MM.1S (cell line): ENCODE measurements at regions not wholly inside any gene's neighbourhood (a gene's known extent, or its start where the extent isn't known, plus 50 kb on each side); places are given as distances from the start of the nearest gene placed in this dataset.

Source experiments
- DNase-seq: peaks from one replicate; pipeline ENCODE4 v3.0.0-alpha.2; 2015
- H2AFZ ChIP-seq: fragments of 300-600 bp; sonication (generic); 2 replicates; pipeline ENCODE4 v1.6.0; 2016; ENCODE audit warnings: antibody characterized with exemption, low read length
- H3F3A ChIP-seq: fragments of 300-600 bp; sonication (generic); 2 replicates; pipeline ENCODE4 v1.6.1; 2016; ENCODE audit warnings: mild to moderate bottlenecking, antibody characterized with exemption, low read length, moderate library complexity, mixed read lengths; ENCODE audit not compliant: insufficient read depth
- H3K27ac ChIP-seq: fragments of 300-600 bp; sonication (generic); 2 replicates; pipeline ENCODE4 v1.5.1; 2016; ENCODE audit warnings: mild to moderate bottlenecking, low read length
- H3K27me3 ChIP-seq: fragments of 300-600 bp; sonication (generic); replicated peaks from 2 replicates; pipeline ENCODE4 v1.6.0; 2016; ENCODE audit warnings: low read length; ENCODE audit not compliant: insufficient read depth
- H3K36me3 ChIP-seq: fragments of 300-600 bp; sonication (generic); replicated peaks from 2 replicates; pipeline ENCODE4 v1.6.1; 2016; ENCODE audit warnings: mild to moderate bottlenecking, low read length, mixed read lengths; ENCODE audit not compliant: insufficient read depth
- H3K4me1 ChIP-seq: fragments of 300-600 bp; sonication (generic); 2 replicates; pipeline ENCODE4 v1.6.1; 2016; ENCODE audit warnings: low read length, mixed read lengths
- H3K4me2 ChIP-seq: fragments of 300-600 bp; sonication (generic); 2 replicates; pipeline ENCODE4 v1.6.0; 2016; ENCODE audit warnings: low read depth, low read length
- H3K4me3 ChIP-seq: fragments of 300-600 bp; sonication (generic); 2 replicates; pipeline ENCODE4 v1.5.1; 2016; ENCODE audit warnings: low read length, mixed read lengths
- H3K79me2 ChIP-seq: fragments of 300-600 bp; sonication (generic); 2 replicates; pipeline ENCODE4 v1.6.1; 2016; ENCODE audit warnings: mixed run types, low read length, mixed read lengths
- H3K9ac ChIP-seq: fragments of 300-600 bp; sonication (generic); 2 replicates; pipeline ENCODE4 v1.6.1; 2016; ENCODE audit warnings: low read length, mixed read lengths
- H3K9me2 ChIP-seq: fragments of 300-600 bp; sonication (generic); replicated peaks from 2 replicates; pipeline ENCODE4 v1.6.1; 2016; ENCODE audit warnings: mild to moderate bottlenecking, low read length, mixed read lengths; ENCODE audit not compliant: insufficient read depth
- H3K9me3 ChIP-seq: fragments of 300-600 bp; sonication (generic); replicated peaks from 2 replicates; pipeline ENCODE4 v1.6.1; 2016; ENCODE audit warnings: mild to moderate bottlenecking, low read length, mixed read lengths; ENCODE audit not compliant: insufficient read depth
- H4K20me1 ChIP-seq: fragments of 300-600 bp; sonication (generic); 2 replicates; pipeline ENCODE4 v1.6.1; 2016; ENCODE audit warnings: mild to moderate bottlenecking, low read length, moderate library complexity, mixed read lengths; ENCODE audit not compliant: insufficient read depth
- EZH2 ChIP-seq: fragments of 300-600 bp; sonication (generic); optimal IDR thresholded peaks from 2 replicates; pipeline ENCODE3; 2017; ENCODE audit warnings: low read depth, mild to moderate bottlenecking, antibody characterized with exemption, low read length, mixed read lengths
- EZH2phosphoT487 ChIP-seq: fragments of 300-600 bp; sonication (generic); IDR thresholded peaks from 2 replicates; pipeline ENCODE4 v1.6.1; 2018; ENCODE audit warnings: antibody characterized with exemption, low read length
- TF ChIP-seq, protein P1 (sequence below): fragments of 300-600 bp; sonication (generic); IDR thresholded peaks from 2 replicates; pipeline ENCODE4 v1.5.1; 2016; ENCODE audit warnings: antibody characterized with exemption, low read length, mixed read lengths

DNA sequence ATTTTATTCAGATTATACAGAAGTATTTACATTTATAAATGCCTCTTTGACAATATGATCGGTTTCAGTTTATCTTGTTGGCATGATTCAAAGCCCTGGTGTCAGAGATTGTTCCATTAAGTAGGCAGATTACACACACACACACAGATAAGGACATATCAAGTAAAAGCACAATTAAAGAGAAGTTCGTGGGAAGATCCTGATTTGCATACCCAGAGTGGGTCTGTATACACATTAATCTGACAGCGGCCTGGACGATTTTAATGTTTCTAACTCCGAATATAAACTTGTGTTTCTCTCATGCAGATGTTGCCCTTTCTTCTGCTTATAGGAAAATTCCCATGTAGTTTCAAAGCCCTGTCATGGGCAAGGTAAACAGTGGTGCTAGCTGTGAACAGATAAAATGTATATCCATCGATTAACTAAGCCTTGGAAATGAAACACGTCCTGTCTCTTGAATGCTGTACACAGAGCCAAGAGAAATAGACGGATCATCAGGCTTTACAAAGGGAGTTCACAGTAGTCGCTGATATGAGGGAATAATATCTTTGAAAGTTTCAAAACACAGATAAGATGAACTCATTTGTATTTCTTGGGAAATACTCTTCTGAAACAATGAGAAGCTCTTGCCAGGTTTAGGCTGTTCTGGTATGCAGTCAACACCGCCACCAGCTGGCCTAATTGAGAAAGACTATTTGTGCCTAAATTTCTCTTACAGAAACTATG lies 108.2 kb upstream of the GMDS start:
- Histone ChIP-seq H3K9me3 (no peaks in the 10 kb centered on the region), H3K9ac (no peak overlapping the region), H3K36me3 (no peaks in the 10 kb centered on the region), H3K9me2 (no peaks in the 10 kb centered on the region), H4K20me1 (no peaks in the 10 kb centered on the region), H3K27me3 (no peaks in the 10 kb centered on the region), H3K4me2 (no peak overlapping the region), H3K4me3 (no peak overlapping the region), H3K27ac (no peak overlapping the region), H3F3A (no peaks in the 10 kb centered on the region), H2AFZ (no peak overlapping the region), H3K79me2 (no peaks in the 10 kb centered on the region), H3K4me1 (no peaks in the 10 kb centered on the region)
- TF ChIP-seq, protein P1, sequence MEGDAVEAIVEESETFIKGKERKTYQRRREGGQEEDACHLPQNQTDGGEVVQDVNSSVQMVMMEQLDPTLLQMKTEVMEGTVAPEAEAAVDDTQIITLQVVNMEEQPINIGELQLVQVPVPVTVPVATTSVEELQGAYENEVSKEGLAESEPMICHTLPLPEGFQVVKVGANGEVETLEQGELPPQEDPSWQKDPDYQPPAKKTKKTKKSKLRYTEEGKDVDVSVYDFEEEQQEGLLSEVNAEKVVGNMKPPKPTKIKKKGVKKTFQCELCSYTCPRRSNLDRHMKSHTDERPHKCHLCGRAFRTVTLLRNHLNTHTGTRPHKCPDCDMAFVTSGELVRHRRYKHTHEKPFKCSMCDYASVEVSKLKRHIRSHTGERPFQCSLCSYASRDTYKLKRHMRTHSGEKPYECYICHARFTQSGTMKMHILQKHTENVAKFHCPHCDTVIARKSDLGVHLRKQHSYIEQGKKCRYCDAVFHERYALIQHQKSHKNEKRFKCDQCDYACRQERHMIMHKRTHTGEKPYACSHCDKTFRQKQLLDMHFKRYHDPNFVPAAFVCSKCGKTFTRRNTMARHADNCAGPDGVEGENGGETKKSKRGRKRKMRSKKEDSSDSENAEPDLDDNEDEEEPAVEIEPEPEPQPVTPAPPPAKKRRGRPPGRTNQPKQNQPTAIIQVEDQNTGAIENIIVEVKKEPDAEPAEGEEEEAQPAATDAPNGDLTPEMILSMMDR = peak; percentile 79
- TF ChIP-seq EZH2 = no peak
- TF ChIP-seq EZH2phosphoT487 = no peak
- peak; percentile 43 for DNase-seq

DNA sequence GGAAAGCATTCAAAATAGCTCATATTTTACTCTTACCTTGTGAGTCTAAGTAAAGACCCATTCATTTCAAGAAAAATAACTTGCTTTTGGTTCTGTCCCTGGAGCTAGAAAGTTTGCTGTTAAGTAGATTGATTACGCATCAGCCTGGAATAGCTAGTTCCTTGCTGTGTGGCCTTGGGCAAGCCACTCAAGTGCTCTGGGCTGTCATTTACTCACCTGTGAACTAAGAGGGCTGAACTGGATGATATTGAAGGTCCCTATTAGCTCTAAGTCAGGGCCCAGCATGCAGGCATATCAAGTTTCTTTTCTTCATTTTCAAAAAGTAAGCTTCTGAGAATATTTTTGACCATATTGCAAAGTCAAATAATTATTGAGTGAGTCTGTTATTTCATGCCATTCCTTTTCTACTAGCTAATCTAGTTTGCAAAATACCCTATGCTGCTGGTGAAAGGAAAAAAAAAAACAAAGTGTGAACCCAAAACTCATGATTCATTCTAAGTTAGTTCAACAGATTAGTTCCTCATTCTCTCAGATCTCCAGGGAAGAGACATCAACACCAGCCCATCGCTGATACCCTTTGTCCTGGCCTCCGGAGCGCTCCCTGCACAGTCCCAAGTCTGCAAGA lies 106.5 kb upstream of the GMDS start:
- H2AFZ ChIP-seq = no peak overlapping the region
- no peaks in the 10 kb centered on the region for H3K79me2 ChIP-seq
- no peaks in the 10 kb centered on the region for H3K4me1 ChIP-seq
- no peak for TF ChIP-seq EZH2
- H3F3A ChIP-seq = no peaks in the 10 kb centered on the region
- H3K9me2 ChIP-seq = no peaks in the 10 kb centered on the region
- H3K36me3 ChIP-seq = no peaks in the 10 kb centered on the region
- no peak overlapping the region for H3K9ac ChIP-seq
- H3K27me3 ChIP-seq = no peaks in the 10 kb centered on the region
- H4K20me1 ChIP-seq = no peaks in the 10 kb centered on the region
- H3K9me3 ChIP-seq = no peaks in the 10 kb centered on the region
- DNase-seq = no peak
- no peak overlapping the region for H3K27ac ChIP-seq
- no peak overlapping the region for H3K4me2 ChIP-seq
- H3K4me3 ChIP-seq = no peak overlapping the region

DNA sequence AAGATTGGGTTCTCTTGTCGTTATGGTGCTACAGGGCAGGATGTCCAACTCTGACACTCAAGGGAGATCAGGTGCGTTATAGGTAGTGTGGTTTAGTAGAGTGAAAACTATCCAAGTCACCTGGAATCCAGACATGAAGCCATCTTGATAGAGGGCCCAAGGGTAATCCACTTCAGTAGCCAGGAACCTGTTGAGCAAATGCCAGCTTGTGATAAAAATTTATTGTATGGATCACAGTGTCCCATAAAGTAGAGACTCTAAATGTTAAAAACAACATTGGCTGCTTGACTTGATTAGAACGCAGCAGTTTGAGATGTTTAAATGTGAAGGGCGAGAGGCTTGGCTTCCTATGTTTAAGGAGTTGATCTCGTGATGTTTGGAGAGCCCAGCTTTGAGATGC lies 105.7 kb upstream of the GMDS start:
- Histone ChIP-seq H3K79me2 (no peaks in the 10 kb centered on the region), H3K9me3 (no peaks in the 10 kb centered on the region), H3K27ac (no peak overlapping the region), H3K4me2 (no peak overlapping the region), H3K9me2 (no peaks in the 10 kb centered on the region), H3K4me1 (no peaks in the 10 kb centered on the region), H3K36me3 (no peaks in the 10 kb centered on the region), H3F3A (no peaks in the 10 kb centered on the region), H3K27me3 (no peaks in the 10 kb centered on the region), H3K4me3 (no peak overlapping the region), H3K9ac (no peak overlapping the region), H2AFZ (no peak overlapping the region), H4K20me1 (no peaks in the 10 kb centered on the region)
- DNase-seq = no peak
- TF ChIP-seq EZH2 (no peak), EZH2phosphoT487 (no peak)
- TF ChIP-seq, protein P1 = no peak

DNA sequence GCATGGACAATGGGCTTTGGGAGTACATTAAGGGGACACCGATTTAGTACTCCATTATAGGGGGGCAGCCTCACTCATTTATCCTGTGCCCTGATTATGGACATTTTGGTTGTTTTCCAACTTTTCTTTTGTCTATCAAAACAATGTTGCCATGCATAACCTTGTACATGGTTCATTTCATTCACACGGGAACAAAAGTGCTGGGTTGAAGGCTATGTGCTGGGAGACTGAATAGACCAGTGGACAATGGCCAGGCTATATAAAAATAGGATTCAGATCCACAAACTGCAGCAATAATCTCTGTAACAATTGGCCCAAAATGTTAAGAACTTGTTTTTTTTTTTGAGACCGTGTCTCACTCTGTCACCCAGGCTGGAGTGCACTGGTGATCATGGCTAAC lies 100.7 kb upstream of the GMDS start:
- no peaks in the 10 kb centered on the region for H3F3A ChIP-seq
- H2AFZ ChIP-seq = no peak overlapping the region
- H3K4me2 ChIP-seq = no peak overlapping the region
- no peaks in the 10 kb centered on the region for H3K27me3 ChIP-seq
- TF ChIP-seq EZH2 (no peak), EZH2phosphoT487 (no peak)
- TF ChIP-seq, protein P1 = no peak
- H3K36me3 ChIP-seq = no peaks in the 10 kb centered on the region
- H3K9ac ChIP-seq = no peak overlapping the region
- no peaks in the 10 kb centered on the region for H4K20me1 ChIP-seq
- H3K9me3 ChIP-seq = no peaks in the 10 kb centered on the region
- no peak overlapping the region for H3K4me3 ChIP-seq
- no peak for DNase-seq
- no peaks in the 10 kb centered on the region for H3K4me1 ChIP-seq
- no peaks in the 10 kb centered on the region for H3K79me2 ChIP-seq
- no peak overlapping the region for H3K27ac ChIP-seq
- H3K9me2 ChIP-seq = no peaks in the 10 kb centered on the region
